HG03378 (cell line): ENCODE measurements at regions not wholly inside any gene's neighbourhood (a gene's known extent, or its start where the extent isn't known, plus 50 kb on each side); places are given as distances from the start of the nearest gene placed in this dataset.
"Not testable (repeated sequence)": the region's sequence is repeated elsewhere in the genome, so short reads cannot be mapped to it uniquely, and the experiment has no call there.

Experiments
- ATAC-seq: cut with Tn5 transposase; IDR thresholded peaks from one replicate; pipeline ENCODE4 v1.9.1; 2021; ENCODE audit warnings: mild to moderate bottlenecking, moderate library complexity; ENCODE audit not compliant: unreplicated experiment

DNA sequence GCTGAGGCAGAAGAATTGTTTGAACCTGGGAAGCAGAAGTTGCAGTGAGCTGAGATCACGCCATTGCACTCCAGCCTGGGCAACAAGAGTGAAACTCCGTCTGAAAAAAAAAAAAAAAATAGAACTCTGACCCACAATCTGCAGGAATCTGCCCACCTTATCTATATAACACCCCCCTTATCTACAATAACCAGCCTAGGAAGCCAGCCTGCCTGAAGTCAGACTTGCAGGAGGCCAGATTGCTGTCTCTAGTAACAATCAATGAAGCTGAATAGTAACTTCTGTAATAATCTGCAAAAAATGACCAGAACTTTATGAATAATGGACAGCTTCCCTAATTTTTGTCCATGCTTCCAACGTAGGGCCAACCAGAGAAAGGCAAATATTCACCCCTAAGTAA lies 352.5 kb downstream of the CD83 start:
- no peak for ATAC-seq

DNA sequence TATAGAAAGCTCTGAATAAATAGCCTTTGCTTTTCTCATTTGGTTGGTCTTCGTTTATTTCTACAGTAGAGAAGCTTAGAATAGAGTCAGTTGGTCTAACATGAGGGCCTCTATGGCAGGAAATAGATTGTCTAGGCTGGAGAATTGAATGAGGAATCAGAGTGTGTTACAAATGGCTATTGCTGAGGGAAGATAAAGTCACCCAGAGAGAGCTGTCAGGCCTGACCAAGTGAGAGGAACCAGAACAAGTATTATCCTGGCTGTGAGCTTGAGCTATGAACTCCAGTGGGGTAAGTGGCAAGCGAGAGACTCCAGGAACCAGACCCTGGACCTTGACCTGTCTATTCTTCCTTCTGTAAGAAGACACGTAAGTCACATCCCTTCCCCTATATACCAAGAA lies 353.1 kb downstream of the CD83 start:
- ATAC-seq = no peak

DNA sequence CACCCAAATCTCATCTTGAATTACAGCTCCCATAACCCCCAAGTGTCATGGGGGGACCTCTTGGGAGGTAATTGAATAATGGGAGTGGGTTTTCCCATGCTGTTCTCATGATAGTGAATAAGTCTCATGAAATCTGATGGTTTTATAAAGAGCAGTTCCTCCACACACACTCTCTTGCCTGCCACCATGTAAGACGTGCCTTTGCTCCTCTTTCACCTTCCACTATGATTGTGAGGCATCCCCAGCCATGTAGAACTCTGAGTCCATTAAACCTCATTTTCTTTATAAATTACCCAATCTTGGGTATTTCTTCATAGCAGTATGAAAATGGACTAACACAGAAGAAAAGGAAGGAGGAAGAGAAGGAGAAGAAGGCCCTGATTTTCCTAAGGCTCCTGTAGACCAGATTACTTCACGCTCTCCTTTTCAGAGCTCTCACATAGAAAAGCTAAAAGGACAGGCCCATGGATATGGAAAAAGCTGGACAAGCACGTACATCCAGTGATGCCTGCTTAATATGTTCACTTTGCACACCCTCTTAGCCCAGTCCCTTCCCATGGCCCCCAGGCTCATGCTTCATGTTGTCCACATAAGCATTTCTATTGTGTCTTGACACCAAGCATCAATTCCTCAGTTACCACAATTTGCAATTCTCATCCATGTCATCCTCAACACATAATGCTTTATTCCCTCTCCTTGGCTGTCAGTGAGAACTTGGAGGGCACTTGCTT lies 354.8 kb downstream of the CD83 start:
- ATAC-seq = no peak

DNA sequence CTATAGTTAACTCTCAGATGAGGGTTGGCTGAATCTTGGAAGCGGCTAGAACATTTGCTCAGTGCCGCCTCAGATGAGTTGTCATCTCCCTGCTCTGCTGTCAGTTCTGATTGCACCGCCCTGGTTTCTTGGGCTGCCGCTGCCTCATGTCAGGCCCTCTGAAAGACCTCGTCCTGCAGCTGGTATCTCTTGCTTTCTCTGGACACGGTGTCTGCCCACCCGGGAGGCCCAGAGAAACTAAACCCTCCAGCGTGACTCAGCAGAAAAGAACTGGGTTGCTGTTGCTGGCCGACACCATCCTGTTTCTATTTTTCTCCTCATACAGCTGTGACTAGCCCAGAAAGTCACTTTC lies 355.4 kb downstream of the CD83 start:
- no peak for ATAC-seq

DNA sequence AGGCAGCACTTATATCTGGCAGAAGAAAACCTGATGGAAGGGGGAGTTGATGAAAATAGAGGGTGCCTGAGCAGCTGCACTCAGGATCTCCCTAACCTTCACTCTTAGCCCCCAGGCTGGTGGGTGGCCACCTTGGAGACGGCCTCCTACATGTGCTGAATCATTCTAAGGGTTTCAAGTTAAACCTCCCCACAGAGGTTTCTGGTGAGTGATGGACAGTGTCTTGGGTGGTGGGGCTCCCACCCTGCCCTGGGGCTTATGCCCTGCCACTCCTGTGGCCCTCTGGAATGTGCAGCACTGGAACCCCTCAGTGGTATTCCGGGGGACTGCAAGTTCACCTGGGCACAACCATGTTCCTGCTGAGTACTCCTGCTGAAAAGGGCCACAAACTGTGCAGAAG lies 357.2 kb downstream of the CD83 start:
- no peak for ATAC-seq

DNA sequence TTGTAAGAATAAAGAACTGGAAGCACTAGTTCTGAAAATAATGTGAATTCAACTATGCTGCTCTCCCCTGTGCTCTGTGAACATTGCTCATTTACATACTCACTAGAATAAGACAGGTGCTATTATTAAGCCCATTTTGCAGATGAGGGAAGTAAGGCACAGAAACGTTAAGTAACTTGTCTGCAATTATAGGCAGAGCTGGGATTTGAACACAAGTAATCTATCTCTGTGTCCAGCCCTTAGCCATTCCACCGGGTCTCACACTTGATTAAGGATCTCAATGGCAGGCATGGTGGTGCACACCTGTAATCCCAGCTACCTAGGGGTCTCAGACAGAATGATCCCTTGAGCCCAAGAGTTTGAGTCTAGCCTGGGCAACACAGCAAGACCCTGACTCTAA lies 357.7 kb downstream of the CD83 start:
- no peak for ATAC-seq

DNA sequence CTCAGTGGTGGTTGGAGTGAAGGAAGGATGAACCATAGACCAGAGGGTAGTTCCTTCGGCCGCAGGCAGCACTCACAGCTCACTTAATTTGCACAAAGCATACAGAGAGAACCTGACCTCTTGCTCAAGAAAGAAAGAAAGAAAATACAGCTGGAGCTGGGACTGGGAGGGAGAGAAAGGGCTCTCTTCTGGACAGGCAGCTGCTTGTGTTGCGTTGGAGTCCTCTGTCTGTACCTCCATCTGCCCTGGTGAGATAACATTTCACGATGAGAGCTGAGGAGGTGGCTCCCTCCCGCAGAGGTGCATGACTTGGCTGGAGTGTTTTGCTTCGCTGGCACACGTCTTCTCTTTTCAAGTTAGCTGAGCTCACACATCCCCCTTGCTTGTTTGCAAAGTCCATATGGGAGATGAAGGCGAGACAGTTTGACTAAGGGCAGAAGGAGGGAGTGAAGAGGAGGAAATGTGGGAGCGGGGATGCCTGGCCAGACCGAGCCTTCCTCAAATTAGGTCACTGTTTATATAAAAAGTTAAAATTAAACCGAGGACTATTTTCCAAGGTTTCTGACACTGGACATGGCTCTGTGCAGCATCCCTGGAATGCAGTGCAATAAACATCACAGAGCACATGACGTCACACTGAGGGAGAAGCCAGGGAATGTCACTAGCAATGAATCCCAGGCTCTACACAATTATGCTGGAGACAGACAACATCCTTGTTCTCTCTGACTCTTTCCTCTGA lies 359.4 kb downstream of the CD83 start:
- ATAC-seq = no peak

DNA sequence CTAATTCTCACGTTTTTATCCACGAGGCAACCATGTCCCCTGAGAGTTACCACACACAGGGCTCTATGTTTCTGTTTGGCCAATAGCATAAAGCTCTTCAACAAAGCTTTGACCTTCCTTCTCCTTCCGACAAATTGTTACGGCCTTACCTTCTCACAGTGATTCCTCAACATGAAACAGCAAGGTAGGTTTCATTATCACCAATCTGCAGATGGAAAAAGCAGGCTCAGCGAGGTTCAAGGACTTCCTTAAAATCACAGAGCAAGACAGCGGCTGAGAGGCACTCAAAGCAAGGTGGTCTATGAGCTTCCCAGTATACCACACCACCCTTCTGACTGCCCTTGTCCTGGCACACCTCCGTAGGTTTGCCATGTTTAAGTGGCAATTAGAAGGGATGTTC lies 360.0 kb downstream of the CD83 start:
- ATAC-seq = no peak

DNA sequence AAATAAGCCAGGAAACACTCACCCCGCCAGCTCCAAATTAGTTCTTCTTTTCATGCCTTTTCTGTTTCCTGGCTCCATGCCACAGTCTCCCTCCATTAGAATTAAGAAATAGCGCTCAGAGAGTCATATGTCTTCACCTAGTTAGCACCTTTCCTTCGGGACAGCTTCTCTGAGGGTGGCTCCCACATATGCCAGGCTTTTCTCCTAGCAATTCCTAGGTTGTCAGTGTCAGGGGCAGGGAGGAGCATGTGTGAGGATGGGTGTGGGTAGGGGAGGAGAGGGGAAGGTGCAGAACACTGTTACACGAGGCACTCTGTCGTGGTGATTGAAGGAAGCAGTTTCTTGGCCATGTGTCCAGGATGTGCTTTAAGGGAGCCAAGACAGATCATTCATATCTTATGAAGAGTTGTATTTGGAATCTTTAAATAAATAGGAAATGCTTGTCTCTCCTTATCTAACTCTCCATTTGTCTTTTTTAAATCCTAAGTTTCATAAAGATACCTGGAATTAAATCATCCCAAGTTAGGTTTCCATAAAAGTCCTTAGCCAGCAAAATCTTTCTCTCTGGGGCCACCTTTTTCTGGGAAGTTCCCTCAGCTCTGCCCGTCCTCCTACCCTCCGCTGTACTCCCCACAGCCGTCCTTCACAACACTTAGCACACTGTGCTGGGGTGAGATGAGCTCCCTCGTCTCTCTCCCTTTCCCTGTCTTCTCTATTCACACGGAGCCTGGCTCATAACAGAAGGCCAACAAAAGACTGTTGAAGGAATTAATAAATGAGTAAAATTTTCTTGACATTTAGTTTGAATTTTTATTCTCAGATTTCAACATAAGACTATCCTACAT lies 361.0 kb downstream of the CD83 start:
- no peak for ATAC-seq

DNA sequence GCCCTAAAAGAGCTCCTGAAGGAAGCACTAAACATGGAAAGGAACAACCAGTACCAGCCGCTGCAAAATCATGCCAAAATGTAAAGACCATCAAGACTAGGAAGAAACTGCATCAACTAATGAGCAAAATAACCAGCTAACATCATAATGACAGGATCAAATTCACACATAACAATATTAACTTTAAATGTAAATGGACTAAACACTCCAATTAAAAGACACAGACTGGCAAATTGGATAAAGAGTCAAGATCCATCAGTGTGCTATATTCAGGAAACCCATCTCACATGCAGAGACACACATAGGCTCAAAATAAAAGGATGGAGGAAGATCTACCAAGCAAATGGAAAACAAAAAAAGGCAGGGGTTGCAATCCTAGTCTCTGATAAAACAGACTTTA lies 364.4 kb downstream of the CD83 start:
- not testable (repeated sequence) for ATAC-seq

DNA sequence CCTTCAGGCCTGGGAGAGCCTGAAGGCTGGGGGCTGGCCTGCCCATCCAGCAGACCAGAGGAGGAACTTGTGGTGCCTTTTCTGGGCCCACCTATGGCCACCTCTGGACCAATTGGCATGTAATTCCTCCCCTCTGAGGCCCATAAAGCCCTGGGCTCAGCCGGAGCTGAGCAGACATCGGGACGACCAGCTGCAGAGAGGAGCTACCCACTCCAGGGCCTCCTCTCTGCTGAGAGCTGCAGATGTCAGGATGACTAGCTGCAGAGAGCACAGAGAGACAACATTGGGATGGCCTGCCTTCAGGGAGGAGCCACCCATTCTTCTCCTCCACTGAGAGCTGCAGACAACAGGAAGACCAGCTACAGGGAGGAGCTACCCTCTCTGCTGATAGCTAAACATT lies 370.1 kb downstream of the CD83 start:
- no peak for ATAC-seq

DNA sequence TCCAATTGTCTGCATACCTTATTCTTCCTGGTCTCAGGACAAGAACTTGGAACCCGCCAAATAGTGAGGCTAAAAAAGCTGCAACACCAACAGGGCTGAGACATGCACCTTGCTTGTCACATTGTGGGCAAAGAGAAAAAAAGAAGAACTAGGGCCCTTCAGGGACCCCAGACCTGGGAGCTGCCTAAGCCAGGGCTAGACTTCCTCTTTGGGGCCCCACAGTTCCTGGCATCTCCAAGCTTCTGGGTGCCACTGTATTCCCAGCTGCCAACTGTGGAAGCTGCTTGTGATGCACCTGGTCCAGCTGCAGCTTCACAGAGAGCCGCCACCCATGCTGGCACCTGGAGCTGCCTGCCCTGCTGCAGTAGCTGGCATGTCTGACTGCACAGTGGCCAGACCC lies 370.6 kb downstream of the CD83 start:
- ATAC-seq = no peak

DNA sequence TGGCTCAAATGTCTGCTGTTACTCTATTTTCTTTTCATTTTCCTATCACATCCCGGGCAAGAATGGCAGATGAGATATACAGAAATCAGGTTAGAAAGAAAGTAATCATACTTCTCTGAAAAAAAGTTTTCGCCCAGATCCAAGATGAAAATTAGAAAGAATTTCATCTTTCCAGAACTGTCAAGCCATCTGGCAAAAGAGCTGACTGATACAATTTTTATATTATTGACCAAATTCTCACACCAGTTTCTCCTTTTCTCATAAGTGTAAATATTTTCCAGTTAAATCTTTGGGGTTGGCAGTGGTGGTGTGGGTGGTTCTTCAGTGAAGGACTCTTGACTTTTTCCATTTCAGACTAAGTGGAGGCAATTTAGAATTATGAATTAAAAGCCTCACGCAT lies 371.9 kb downstream of the CD83 start:
- no peak for ATAC-seq

DNA sequence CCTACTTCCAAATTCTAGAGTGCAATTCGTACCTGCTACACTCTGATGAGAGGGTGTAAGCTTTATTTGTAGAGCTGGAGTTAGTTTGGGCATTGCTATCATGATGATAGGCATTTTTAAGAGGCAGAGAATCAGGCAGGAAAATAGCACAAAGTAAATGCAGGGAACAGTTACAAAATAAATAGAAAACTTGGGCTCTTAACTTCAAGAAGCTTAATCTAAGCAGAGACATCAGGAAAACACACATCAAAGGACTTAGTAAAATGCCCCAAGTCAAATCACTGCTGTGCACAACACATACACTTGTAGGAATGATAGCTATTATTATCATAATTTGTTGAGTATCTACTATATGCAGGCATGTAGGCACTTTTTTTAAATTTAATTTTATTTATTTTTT lies 381.2 kb downstream of the CD83 start:
- ATAC-seq = no peak

DNA sequence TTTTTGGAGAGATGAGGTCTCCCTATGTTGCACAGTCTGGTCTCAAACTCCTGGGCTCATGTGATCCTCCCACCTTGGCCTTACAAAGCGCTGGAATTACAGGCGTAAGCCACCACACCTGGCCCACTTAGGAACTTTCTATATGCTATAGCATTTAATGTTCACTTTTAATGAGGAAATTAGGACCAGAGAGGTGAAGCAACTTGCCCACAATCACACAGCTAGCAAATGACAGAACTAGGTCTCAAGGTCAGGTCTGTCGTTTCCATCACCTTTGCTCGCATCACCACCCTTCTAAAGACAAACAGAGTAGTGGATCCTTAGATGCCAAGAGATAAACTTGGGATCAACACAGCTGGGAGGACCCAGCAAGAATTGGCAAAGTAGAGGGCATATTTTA lies 381.7 kb downstream of the CD83 start:
- no peak for ATAC-seq

DNA sequence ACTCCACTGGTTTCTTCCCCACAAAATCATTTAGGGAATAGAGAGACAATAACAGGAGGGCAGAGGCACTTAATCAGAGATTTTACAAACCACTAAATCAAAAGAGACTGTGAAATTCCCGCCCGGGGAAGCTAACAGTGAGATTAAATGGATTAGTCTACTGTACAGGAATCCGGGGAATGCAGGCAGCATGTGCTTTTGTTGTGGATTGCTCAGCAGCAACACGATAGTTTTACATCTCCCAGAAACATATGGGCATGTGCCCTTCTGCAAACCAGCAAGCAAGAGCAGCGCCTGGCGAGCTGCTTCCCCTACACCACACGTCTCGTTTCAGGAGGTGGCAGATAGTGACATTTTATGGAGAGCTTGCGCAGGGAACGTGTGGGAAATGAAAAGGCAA lies 382.3 kb downstream of the CD83 start:
- ATAC-seq = no peak

DNA sequence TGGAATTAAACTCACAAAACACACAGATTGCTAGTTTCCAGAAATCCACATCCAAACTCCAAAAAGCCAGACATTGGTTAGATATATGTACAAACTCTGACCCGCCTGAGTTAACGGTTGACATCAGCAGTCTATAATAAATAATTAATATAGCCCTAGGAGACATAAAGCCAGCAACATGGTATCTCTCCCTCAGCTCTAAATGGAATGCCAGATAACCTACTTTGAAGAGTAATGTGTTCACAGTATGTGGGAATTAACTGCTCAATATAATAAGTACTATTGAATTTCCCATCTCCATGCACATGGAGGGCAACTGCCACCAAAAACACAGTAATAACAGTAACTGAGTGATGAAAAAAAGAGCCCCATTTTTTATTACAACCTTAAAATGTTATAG lies 383.2 kb downstream of the CD83 start:
- ATAC-seq = no peak

DNA sequence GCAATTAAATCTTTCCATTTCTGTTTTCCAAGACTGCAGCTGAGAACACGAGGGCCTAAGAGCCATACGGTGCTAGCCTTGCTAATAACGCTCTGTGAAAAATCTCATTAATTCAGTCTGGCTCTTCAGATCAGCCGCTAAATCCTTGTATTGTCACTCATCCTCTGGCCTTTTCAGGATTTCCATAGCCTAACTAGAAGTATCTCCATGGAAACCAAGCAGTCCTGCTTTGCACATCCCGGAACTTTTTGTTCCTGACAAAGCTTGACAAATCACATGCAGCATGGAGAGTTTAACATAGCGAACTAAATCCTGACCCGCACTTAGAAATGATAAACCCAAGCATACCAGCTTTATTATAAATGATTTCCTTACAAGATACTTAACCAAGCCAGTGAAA lies 383.7 kb downstream of the CD83 start:
- no peak for ATAC-seq

DNA sequence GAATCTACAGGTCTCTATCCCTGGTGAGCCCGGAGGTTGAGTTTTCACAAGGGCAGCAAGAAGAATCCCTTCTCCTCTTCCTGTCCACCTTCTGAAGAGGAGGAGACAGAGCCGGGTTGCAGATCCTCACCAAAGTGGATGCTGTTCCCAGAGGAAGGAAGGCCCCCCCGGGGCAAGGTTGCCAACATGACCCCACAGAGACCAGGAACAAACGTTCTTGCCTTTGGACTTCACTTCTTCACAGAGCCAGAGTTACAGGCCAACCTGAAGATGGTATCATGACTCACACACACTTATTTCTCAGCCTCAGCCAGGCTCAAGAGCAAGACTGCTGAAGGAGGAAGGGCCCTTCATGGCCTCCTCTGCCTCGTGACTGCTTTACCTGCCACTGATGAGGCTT lies 384.3 kb downstream of the CD83 start:
- ATAC-seq = no peak

DNA sequence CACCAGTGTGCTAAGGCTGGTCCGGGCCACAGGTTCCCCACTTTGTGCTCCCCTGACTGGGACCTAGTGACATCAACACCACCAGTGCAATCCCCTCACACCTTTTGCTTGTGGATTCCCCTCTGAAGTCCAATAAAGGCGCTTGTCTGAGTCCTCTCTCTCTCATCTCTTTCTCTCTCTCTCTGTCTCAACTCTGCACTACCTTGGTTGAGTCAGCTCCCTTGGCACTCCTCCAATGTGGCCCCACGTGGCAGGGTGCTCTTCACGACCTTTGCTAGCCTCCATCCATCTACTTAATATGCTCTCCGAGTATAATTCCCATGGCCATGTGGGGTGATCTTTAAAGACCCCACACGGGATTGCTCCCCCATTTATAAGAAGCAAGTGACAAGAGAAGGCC lies 385.0 kb downstream of the CD83 start:
- no peak for ATAC-seq

DNA sequence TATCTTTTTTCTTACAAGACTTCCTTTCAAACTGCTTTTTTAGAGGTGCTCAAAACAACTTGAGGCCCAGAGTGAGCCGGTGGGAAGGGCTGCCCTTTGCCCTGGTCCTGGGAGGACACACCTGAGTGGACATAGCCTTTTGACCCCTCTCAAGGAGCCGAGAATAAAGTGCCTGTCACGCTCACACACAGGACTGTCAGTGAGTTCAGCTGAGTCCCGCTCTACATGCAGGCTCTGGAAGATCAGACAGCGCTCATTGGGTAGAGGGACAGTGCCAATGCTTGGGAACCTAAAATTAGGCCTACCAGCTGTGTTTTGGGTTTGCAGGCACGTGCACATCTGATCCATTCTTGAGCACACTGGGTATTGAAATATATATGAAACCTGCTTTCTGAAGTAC lies 387.8 kb downstream of the CD83 start:
- no peak for ATAC-seq

DNA sequence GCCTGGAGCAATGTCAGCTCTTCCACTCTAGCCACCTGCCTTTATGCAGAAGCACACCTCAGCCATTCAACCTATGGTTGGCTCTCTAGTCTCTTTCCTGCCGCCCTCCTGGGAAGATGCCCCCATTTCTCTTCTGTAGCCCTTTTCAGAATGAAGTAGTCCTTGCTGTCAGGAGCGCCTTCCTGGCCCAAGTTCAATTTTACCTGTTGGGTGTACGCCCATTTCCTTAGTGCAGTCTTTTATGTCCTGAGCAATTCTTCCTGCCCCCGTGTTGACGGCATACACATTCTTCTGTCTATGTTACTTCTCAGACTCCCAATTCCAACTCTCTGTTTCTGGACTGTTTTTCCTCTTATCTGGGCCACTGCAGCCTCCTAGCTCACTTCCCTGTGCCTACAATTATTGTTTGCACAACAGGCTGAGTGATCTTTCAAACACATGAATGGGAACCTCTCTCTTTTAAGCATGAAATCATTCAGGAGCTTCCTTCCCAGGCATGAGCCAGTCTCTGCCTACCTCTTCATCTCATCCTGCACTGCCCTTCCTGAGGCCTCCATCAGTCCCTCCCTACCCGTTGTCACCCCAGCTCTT lies 389.2 kb downstream of the CD83 start:
- ATAC-seq = no peak
